ENCODE measurements at regions not wholly inside any gene's neighbourhood (a gene's known extent, or its start where the extent isn't known, plus 50 kb on each side); places are given as distances from the start of the nearest gene placed in this dataset.

DNA sequence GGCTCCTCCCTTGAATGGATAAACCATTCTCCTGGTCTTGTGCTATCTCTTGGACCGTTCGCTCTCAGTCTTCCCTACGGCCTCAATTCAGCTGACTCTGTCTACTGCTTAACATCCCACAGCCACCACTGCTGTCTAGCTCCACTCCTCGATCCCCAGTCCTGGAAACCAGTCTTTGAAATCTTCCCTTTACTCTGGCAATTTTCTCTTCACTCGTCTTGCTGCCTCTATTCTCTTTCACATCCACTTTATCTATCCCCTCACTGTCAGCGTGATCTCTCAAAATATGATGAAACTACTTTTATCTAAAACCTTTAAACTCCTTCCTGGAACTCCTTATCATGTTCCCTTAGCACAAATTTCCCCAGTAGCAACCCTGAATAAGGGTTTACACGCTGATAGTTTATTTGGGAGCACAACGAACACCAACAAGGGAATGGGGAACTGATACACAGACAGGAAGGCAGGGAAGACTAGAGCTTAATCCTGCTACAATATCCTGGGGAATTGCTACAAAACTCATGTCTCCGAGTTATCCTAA is 131.6 kb upstream of the SAMSN1 start:
- TF ChIP-seq, protein P1, sequence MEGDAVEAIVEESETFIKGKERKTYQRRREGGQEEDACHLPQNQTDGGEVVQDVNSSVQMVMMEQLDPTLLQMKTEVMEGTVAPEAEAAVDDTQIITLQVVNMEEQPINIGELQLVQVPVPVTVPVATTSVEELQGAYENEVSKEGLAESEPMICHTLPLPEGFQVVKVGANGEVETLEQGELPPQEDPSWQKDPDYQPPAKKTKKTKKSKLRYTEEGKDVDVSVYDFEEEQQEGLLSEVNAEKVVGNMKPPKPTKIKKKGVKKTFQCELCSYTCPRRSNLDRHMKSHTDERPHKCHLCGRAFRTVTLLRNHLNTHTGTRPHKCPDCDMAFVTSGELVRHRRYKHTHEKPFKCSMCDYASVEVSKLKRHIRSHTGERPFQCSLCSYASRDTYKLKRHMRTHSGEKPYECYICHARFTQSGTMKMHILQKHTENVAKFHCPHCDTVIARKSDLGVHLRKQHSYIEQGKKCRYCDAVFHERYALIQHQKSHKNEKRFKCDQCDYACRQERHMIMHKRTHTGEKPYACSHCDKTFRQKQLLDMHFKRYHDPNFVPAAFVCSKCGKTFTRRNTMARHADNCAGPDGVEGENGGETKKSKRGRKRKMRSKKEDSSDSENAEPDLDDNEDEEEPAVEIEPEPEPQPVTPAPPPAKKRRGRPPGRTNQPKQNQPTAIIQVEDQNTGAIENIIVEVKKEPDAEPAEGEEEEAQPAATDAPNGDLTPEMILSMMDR (optimal IDR thresholded peaks at IDR 0.05 in 1 of 3, IDR thresholded peaks at IDR 0.05 in 1 of 3, conservative IDR thresholded peaks at IDR 0.05 in 1 of 3; ENCODE audit: extremely low read depth in 1 of 3, insufficient read depth in 2 of 3, low read length in 3 of 3): no peak
- TF ChIP-seq EZH2 (IDR thresholded peaks at IDR 0.05; ENCODE audit: low read length): no peak
